ENCODE measurements at regions not wholly inside any gene's neighbourhood (a gene's known extent, or its start where the extent isn't known, plus 50 kb on each side); places are given as distances from the start of the nearest gene placed in this dataset.

DNA sequence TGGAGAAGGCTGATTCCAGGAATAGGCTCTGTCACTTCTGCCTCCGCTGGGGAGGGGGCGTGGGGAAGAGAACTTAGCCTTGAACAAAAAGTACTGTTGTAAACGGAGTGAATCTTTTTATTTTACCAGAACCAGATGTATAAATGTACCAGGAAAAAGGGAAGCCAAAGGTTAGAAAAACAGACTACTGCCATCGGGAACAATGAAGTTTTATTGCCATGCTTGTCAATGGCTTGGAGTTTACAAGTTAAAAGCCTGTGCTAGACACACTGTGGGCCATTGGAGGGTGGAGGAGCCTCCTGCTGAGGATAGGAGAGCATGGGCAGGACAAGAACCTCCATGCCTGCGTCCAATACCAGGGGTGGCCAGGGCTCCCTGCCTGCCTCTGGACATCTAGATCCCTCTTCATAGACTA is 161.7 kb upstream of the LYZL2 start:
- Histone ChIP-seq H3K4me1 (ENCODE audit: insufficient read depth, low read length) (no peaks in the 10 kb centered on the region), H4K20me1 (ENCODE audit: insufficient read depth, low read length) (no peaks in the 10 kb centered on the region), H3K27me3 (ENCODE audit: control insufficient read depth in 1 of 2, insufficient read depth in 2 of 2, low read length in 2 of 2) (peaks cover 0 to 10% of the 10 kb centered on the region in 2 experiments; a peak in 2 of 5 replicates), H3K9ac (ENCODE audit: insufficient read depth, low read depth, low read length) (no peak overlapping the region), H3K27ac (ENCODE audit: extremely low read length, insufficient read depth, low read length) (no peak overlapping the region), H3K9me3 (ENCODE audit: low read length) (no peaks in the 10 kb centered on the region), H3K4me2 (ENCODE audit: low read depth, low read length) (no peak overlapping the region), H2AFZ (ENCODE audit: low read length) (no peak overlapping the region), H3K36me3 (replicated peaks in 1 of 2; ENCODE audit: control insufficient read depth in 1 of 2, insufficient read depth in 2 of 2, low read length in 2 of 2) (no peaks in the 10 kb centered on the region), H3K79me2 (ENCODE audit: insufficient read depth, low read length) (no peaks in the 10 kb centered on the region), H3K4me3 (replicated peaks in 1 of 3; ENCODE audit: insufficient read depth in 1 of 3, low read depth in 2 of 3, low read length in 3 of 3) (no peak overlapping the region)
- intact Hi-C loops (cut with micrococcal nuclease; ENCODE audit: unreplicated experiment) (no loop called here), in situ Hi-C loops (cut with HindIII; ENCODE audit: extremely low pct_ligation_motif_present, low pct_unique_long_range_greater_than_20kb) (loop anchor here (25.0 kb wide), 1 partner anchor 971 kb away; no protein-coding TSS in a partner anchor)
- no peak for ATAC-seq
- POLR2A ChIA-PET, result no interaction called here
- DNase-seq (ENCODE audit: low spot score), result no peak
- no peak for FAIRE-seq
- WGBS (ENCODE audit: low lambda C conversion rate), result 2% methylated on average over 5 of the region's 5 CpGs
- no peak for TF ChIP-seq GPN1 (CRISPR knock-in tag; IDR thresholded peaks at IDR 0.05; ENCODE audit: borderline replicate concordance)
- no peak for TF ChIP-seq ZNF768 (CRISPR knock-in tag; IDR thresholded peaks at IDR 0.05)
- TF ChIP-seq, protein P1, sequence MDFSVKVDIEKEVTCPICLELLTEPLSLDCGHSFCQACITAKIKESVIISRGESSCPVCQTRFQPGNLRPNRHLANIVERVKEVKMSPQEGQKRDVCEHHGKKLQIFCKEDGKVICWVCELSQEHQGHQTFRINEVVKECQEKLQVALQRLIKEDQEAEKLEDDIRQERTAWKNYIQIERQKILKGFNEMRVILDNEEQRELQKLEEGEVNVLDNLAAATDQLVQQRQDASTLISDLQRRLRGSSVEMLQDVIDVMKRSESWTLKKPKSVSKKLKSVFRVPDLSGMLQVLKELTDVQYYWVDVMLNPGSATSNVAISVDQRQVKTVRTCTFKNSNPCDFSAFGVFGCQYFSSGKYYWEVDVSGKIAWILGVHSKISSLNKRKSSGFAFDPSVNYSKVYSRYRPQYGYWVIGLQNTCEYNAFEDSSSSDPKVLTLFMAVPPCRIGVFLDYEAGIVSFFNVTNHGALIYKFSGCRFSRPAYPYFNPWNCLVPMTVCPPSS (IDR thresholded peaks at IDR 0.05), result no peak
- no peak for TF ChIP-seq ZNF138 (CRISPR knock-in tag; IDR thresholded peaks at IDR 0.05; ENCODE audit: low read depth)
- TF ChIP-seq, protein P2, sequence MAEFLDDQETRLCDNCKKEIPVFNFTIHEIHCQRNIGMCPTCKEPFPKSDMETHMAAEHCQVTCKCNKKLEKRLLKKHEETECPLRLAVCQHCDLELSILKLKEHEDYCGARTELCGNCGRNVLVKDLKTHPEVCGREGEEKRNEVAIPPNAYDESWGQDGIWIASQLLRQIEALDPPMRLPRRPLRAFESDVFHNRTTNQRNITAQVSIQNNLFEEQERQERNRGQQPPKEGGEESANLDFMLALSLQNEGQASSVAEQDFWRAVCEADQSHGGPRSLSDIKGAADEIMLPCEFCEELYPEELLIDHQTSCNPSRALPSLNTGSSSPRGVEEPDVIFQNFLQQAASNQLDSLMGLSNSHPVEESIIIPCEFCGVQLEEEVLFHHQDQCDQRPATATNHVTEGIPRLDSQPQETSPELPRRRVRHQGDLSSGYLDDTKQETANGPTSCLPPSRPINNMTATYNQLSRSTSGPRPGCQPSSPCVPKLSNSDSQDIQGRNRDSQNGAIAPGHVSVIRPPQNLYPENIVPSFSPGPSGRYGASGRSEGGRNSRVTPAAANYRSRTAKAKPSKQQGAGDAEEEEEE (CRISPR knock-in tag; IDR thresholded peaks at IDR 0.05; ENCODE audit: borderline replicate concordance), result no peak
- TF ChIP-seq ZNF451 (CRISPR knock-in tag; IDR thresholded peaks at IDR 0.05), result no peak
- no peak for TF ChIP-seq NFKB2 (CRISPR knock-in tag; IDR thresholded peaks at IDR 0.05; ENCODE audit: borderline replicate concordance)
- BruUV-seq (replicated peaks), result no TSS peak
- CTCF ChIA-PET (ENCODE audit: low intra/inter-chr PET ratio, low total read pairs), result no interaction called here

Measured in HepG2 (cell line).